NT2/D1 (cell line): ENCODE measurements at regions not wholly inside any gene's neighbourhood (a gene's known extent, or its start where the extent isn't known, plus 50 kb on each side); places are given as distances from the start of the nearest gene placed in this dataset.

Experiments
- SUZ12 ChIP-seq: IDR thresholded peaks from 2 replicates; pipeline ENCODE4 v1.6.1; 2011; ENCODE audit not compliant: insufficient read length, insufficient read depth; ENCODE audit errors: extremely low read depth
- YY1 ChIP-seq: IDR thresholded peaks from 2 replicates; pipeline ENCODE4 v1.6.1; 2011; ENCODE audit not compliant: insufficient read length, insufficient read depth
- ZNF274 ChIP-seq: IDR thresholded peaks from 2 replicates; pipeline ENCODE4 v1.6.1; 2011; ENCODE audit warnings: mild to moderate bottlenecking, low read depth, low read length

- TF ChIP-seq ZNF274 (no peak), YY1 (no peak), SUZ12 (no peak)
Observed at GRCh38 chr1:219498666-219499065, 114.2 kb downstream of the ZC3H11B start.
